H1 (cell line): ENCODE measurements at regions not wholly inside any gene's neighbourhood (a gene's known extent, or its start where the extent isn't known, plus 50 kb on each side); places are given as distances from the start of the nearest gene placed in this dataset.

ENCODE experiments used
- CTCF ChIA-PET: fragments of 300-600 bp; sonication (Branson Sonifier 250); formaldehyde crosslinking; loops from one replicate; lab custom pipeline; 2021; ENCODE audit not compliant: partially characterized antibody; lab: Charles Lee
- POLR2A ChIA-PET: fragments of 300-600 bp; sonication (Branson Sonifier 250); formaldehyde crosslinking; loops from one replicate; lab custom pipeline; 2021; ENCODE audit warnings: inconsistent platforms; ENCODE audit not compliant: partially characterized antibody; lab: Charles Lee
- DNase-seq, 2 experiments: peaks; one replicate each; pipeline versions ENCODE4 v3.0.0 to v3.0.0-alpha.2; 2010 to 2022; ENCODE audit warnings: low spot score in 2 of 2, low read depth in 1 of 2, mixed read lengths in 1 of 2
- FAIRE-seq: peaks from 2 replicates; lab custom pipeline; 2011; peaks lifted over from hg19 to GRCh38; lab: Jason Lieb, UNC
- H2AFZ ChIP-seq: 2 replicates; pipeline ENCODE4 v1.8.1; 2012; ENCODE audit warnings: low read length, inconsistent platforms
- H2AK5ac ChIP-seq: 2 replicates; pipeline ENCODE4 v1.6.1; 2013; ENCODE audit warnings: low read depth, low read length
- H2BK120ac ChIP-seq: replicated peaks from 2 replicates; pipeline ENCODE3; 2013; ENCODE audit warnings: low read depth, low read length, inconsistent platforms
- H2BK12ac ChIP-seq: 2 replicates; pipeline ENCODE4 v1.6.1; 2013; ENCODE audit warnings: low read depth, low read length
- H2BK15ac ChIP-seq: 2 replicates; pipeline ENCODE4 v1.6.1; 2013; ENCODE audit warnings: low read length
- H2BK20ac ChIP-seq: 2 replicates; pipeline ENCODE4 v1.6.1; 2013; ENCODE audit warnings: low read length
- H2BK5ac ChIP-seq: 2 replicates; pipeline ENCODE4 v1.6.1; 2013; ENCODE audit warnings: low read depth, low read length
- H3K14ac ChIP-seq: 2 replicates; pipeline ENCODE4 v1.6.1; 2013; ENCODE audit warnings: inconsistent platforms; ENCODE audit not compliant: insufficient read length
- H3K18ac ChIP-seq: 2 replicates; pipeline ENCODE4 v1.6.1; 2013; ENCODE audit warnings: low read length; ENCODE audit errors: extremely low read depth
- H3K23ac ChIP-seq: 2 replicates; pipeline ENCODE4 v1.6.1; 2013; ENCODE audit warnings: inconsistent platforms; ENCODE audit not compliant: insufficient read length
- H3K23me2 ChIP-seq: 2 replicates; pipeline ENCODE4 v1.6.1; 2013; ENCODE audit warnings: low read depth, low read length
- H3K27ac ChIP-seq: 2 replicates; pipeline ENCODE4 v1.6.1; 2011; ENCODE audit warnings: low read depth, low read length, inconsistent platforms
- H3K27me3 ChIP-seq, 4 experiments: replicated peaks in 1 of 4; 1 replicate in 1 of 4; 2 replicates in 3 of 4; pipeline versions ENCODE4 v1.6.1 to v1.8.1; 2011 to 2013; ENCODE audit warnings: low read length in 3 of 4, mild to moderate bottlenecking in 3 of 4, inconsistent platforms in 2 of 4, mixed read lengths in 2 of 4, moderate library complexity in 1 of 4; ENCODE audit not compliant: control insufficient read depth in 3 of 4, insufficient read depth in 3 of 4; ENCODE audit errors: extremely low read depth in 1 of 4
- H3K36me3 ChIP-seq, 4 experiments: 2 replicates each; pipeline versions ENCODE4 v1.6.1 to v1.8.1; 2011 to 2013; ENCODE audit warnings: mild to moderate bottlenecking in 4 of 4, low read length in 3 of 4, moderate library complexity in 2 of 4, control low read depth in 1 of 4, inconsistent platforms in 1 of 4; ENCODE audit not compliant: insufficient read depth in 4 of 4, control insufficient read depth in 2 of 4
- H3K4ac ChIP-seq: replicated peaks from 2 replicates; pipeline ENCODE3; 2013; ENCODE audit warnings: low read length, low read depth, mixed read lengths, inconsistent platforms; ENCODE audit not compliant: insufficient read length
- H3K4me1 ChIP-seq, 4 experiments: replicated peaks in 1 of 4; 1 replicate in 1 of 4; 2 replicates in 3 of 4; pipeline versions ENCODE4 v1.6.1 to v1.8.1; 2011 to 2013; ENCODE audit warnings: low read length in 3 of 4, inconsistent platforms in 2 of 4, mixed read lengths in 1 of 4; ENCODE audit not compliant: insufficient read depth in 4 of 4, control insufficient read depth in 3 of 4
- H3K4me2 ChIP-seq, 2 experiments: 2 replicates each; pipeline versions ENCODE4 v1.6.1 to v1.8.1; 2011 to 2013; ENCODE audit warnings: low read depth in 2 of 2, low read length in 2 of 2, control low read depth in 1 of 2, inconsistent platforms in 1 of 2, mild to moderate bottlenecking in 1 of 2; ENCODE audit not compliant: insufficient read depth in 1 of 2
- H3K4me3 ChIP-seq, 4 experiments: fragments of 200-600, 300-600 bp in 1 of 4; sonication (generic), shearing (Covaris generic), sonication (Bioruptor Twin) in 1 of 4; 2 replicates each; pipeline versions ENCODE4 v1.5.1 to v1.8.1; 2011 to 2016; ENCODE audit warnings: low read length in 4 of 4, low read depth in 3 of 4, control low read depth in 2 of 4, inconsistent platforms in 2 of 4, mild to moderate bottlenecking in 2 of 4, mixed read lengths in 1 of 4, moderate library complexity in 1 of 4; ENCODE audit not compliant: insufficient read depth in 2 of 4; ENCODE audit errors: extremely low read depth in 1 of 4
- H3K56ac ChIP-seq: replicated peaks from 2 replicates; pipeline ENCODE3; 2013; ENCODE audit warnings: low read depth, mild to moderate bottlenecking, mixed read lengths, low read length, inconsistent platforms; ENCODE audit not compliant: insufficient read length
- H3K79me1 ChIP-seq: 2 replicates; pipeline ENCODE4 v1.6.1; 2013; ENCODE audit warnings: low read depth, low read length, control low read depth
- H3K79me2 ChIP-seq, 2 experiments: 2 replicates each; pipeline versions ENCODE4 v1.6.1 to v1.8.1; 2012 to 2013; ENCODE audit warnings: low read length in 2 of 2, mild to moderate bottlenecking in 2 of 2, inconsistent platforms in 1 of 2; ENCODE audit not compliant: insufficient read depth in 2 of 2, control insufficient read depth in 1 of 2
- H3K9ac ChIP-seq, 4 experiments: replicated peaks in 1 of 4; 1 replicate in 1 of 4; 2 replicates in 3 of 4; pipeline versions ENCODE4 v1.6.1 to v1.8.1; 2011 to 2013; ENCODE audit warnings: low read depth in 3 of 4, low read length in 3 of 4, control low read depth in 2 of 4, mild to moderate bottlenecking in 2 of 4, moderate library complexity in 2 of 4, inconsistent platforms in 1 of 4; ENCODE audit errors: extremely low read depth in 1 of 4
- H3K9me3 ChIP-seq, 2 experiments: 2 replicates each; pipeline versions ENCODE4 v1.6.1 to v1.8.1; 2012 to 2013; ENCODE audit warnings: mild to moderate bottlenecking in 2 of 2, moderate library complexity in 2 of 2, control low read depth in 1 of 2, inconsistent platforms in 1 of 2, low read depth in 1 of 2, low read length in 1 of 2, mixed read lengths in 1 of 2; ENCODE audit not compliant: insufficient read depth in 2 of 2
- H4K20me1 ChIP-seq, 2 experiments: replicated peaks in 1 of 2; 2 replicates each; pipeline versions ENCODE3 to v1.8.1; 2011 to 2013; ENCODE audit warnings: inconsistent platforms in 2 of 2, low read length in 2 of 2, mild to moderate bottlenecking in 1 of 2; ENCODE audit not compliant: insufficient read depth in 2 of 2, control insufficient read depth in 1 of 2
- H4K5ac ChIP-seq: 2 replicates; pipeline ENCODE4 v1.6.1; 2013; ENCODE audit warnings: low read length, low read depth, mixed read lengths, inconsistent platforms; ENCODE audit not compliant: insufficient read length
- H4K8ac ChIP-seq: 2 replicates; pipeline ENCODE4 v1.8.0; 2013; ENCODE audit warnings: mild to moderate bottlenecking, moderate library complexity, low read length, inconsistent platforms; ENCODE audit not compliant: insufficient read depth; ENCODE audit errors: extremely low read depth
- H4K91ac ChIP-seq: replicated peaks from 2 replicates; pipeline ENCODE3; 2013; ENCODE audit warnings: low read length, mixed read lengths, inconsistent platforms; ENCODE audit not compliant: insufficient read length
- CHD1 ChIP-seq: IDR thresholded peaks from 2 replicates; pipeline ENCODE4 v1.6.1; 2012; ENCODE audit warnings: low read depth, low read length, improper control_type of control experiment
- CREB1 ChIP-seq: IDR thresholded peaks from 2 replicates; pipeline ENCODE4 v1.6.1; 2012; ENCODE audit warnings: inconsistent platforms
- GTF2F1 ChIP-seq: IDR thresholded peaks from 2 replicates; pipeline ENCODE4 v1.6.1; 2012; ENCODE audit warnings: low read depth, low read length, improper control_type of control experiment, borderline replicate concordance
- HDAC6 ChIP-seq: IDR thresholded peaks from one replicate; pipeline ENCODE4 v1.7.1; 2012; ENCODE audit warnings: low read depth, mild to moderate bottlenecking, inconsistent platforms, low read length, moderate library complexity
- JUND ChIP-seq: IDR thresholded peaks from 2 replicates; pipeline ENCODE4 v1.6.1; 2011; ENCODE audit warnings: mild to moderate bottlenecking, improper control_type of control experiment, low read length
- PHF8 ChIP-seq: fragments of 200-600 bp; sonication (generic); conservative IDR thresholded peaks from 2 replicates; pipeline ENCODE4 v1.7.1; 2012; ENCODE audit warnings: low read depth, mild to moderate bottlenecking, inconsistent platforms, low read length, moderate library complexity
- POU5F1 ChIP-seq: IDR thresholded peaks from 2 replicates; pipeline ENCODE4 v1.6.1; 2011; ENCODE audit warnings: low read depth, mild to moderate bottlenecking, low read length, moderate library complexity
- RBBP5 ChIP-seq: IDR thresholded peaks from 2 replicates; pipeline ENCODE4 v1.7.1; 2012; ENCODE audit warnings: low read depth, mild to moderate bottlenecking, inconsistent platforms, low read length, moderate library complexity, borderline replicate concordance
- SIRT6 ChIP-seq: IDR thresholded peaks from one replicate; pipeline ENCODE4 v1.7.1; 2012; ENCODE audit warnings: low read length, inconsistent platforms
- USF2 ChIP-seq: IDR thresholded peaks from 2 replicates; pipeline ENCODE4 v1.6.1; 2011; ENCODE audit warnings: low read length, improper control_type of control experiment
- WGBS, 2 experiments: shearing (Covaris generic) in 1 of 2; methylation state at CpG; one replicate each; pipeline versions ENCODE4 v1.1.6 to v1.1.7; 2013 to 2015; ENCODE audit warnings: low lambda C conversion rate in 2 of 2, mixed read lengths in 2 of 2, inconsistent platforms in 1 of 2, low coverage in 1 of 2, missing lambda C conversion rate in 1 of 2; ENCODE audit not compliant: insufficient replicate concordance in 2 of 2, insufficient coverage in 1 of 2, insufficient read length in 1 of 2; ENCODE audit errors: extremely low coverage in 1 of 2, missing lambda C conversion rate in 1 of 2; 5-methylcytosine and 5-hydroxymethylcytosine counted together

GRCh38 chr13:82729401-82729800 lies 1152.9 kb downstream of the SLITRK1 start:
- Histone ChIP-seq H3K79me2 (no peaks in the 10 kb centered on the region), H3K56ac (no peak overlapping the region), H2AFZ (no peak overlapping the region), H3K14ac (no peak overlapping the region), H3K27me3 (no peaks in the 10 kb centered on the region), H3K23me2 (no peaks in the 10 kb centered on the region), H2BK120ac (no peak overlapping the region), H3K18ac (no peak overlapping the region), H4K8ac (no peak overlapping the region), H4K5ac (no peak overlapping the region), H3K79me1 (no peaks in the 10 kb centered on the region), H3K27ac (no peak overlapping the region), H4K20me1 (no peaks in the 10 kb centered on the region), H3K4me3 (no peak overlapping the region), H2BK12ac (no peak overlapping the region), H2BK15ac (no peak overlapping the region), H3K4ac (no peak overlapping the region), H3K4me2 (no peak overlapping the region), H2AK5ac (no peak overlapping the region), H3K36me3 (no peaks in the 10 kb centered on the region), H3K4me1 (no peaks in the 10 kb centered on the region), H2BK20ac (no peak overlapping the region), H2BK5ac (no peak overlapping the region), H3K9me3 (0 out of 4 replicates have a peak, but pooled peaks cover 0 to 2% of the 10 kb centered on the region in 2 experiments), H3K23ac (no peak overlapping the region), H4K91ac (no peak overlapping the region), H3K9ac (no peak overlapping the region)
- WGBS, 2 experiments, result 100% methylated on average over 1 of the region's 1 CpG; no CpG with 5 or more reads in 1 of the 2 experiments
- DNase-seq (no peak), FAIRE-seq (no peak)
- no peak for TF ChIP-seq RBBP5
- no peak for TF ChIP-seq GTF2F1
- TF ChIP-seq HDAC6, result no peak
- no peak for TF ChIP-seq SIRT6
- no peak for TF ChIP-seq CHD1
- no peak for TF ChIP-seq POU5F1
- TF ChIP-seq CREB1, result no peak
- no peak for TF ChIP-seq PHF8
- TF ChIP-seq JUND, result no peak
- no peak for TF ChIP-seq USF2
- CTCF ChIA-PET, result interaction anchor here (1.2 kb wide), 1 partner anchor 11 kb away, joined by 5 read pairs; no protein-coding TSS in a partner anchor
- POLR2A ChIA-PET, result no interaction called here
